NCI-H82 treated with DMSO at 0.1 percent for 48 hours (cell line): ENCODE measurements at regions not wholly inside any gene's neighbourhood (a gene's known extent, or its start where the extent isn't known, plus 50 kb on each side); places are given as distances from the start of the nearest gene placed in this dataset.

Experiments
- DNase-seq: peaks from one replicate; lab custom pipeline; 2025; ENCODE audit not compliant: unreplicated experiment; lab: John Stamatoyannopoulos, UW

- no peak for DNase-seq
These were observed 81.6 kb upstream of the ZC3H12C start for GRCh38 chr11:110011595-110011994.

GRCh38 chr11:110015695-110016094 is 77.5 kb upstream of the ZC3H12C start:
- no peak for DNase-seq

- no peak for DNase-seq
These were observed 73.5 kb upstream of the ZC3H12C start for GRCh38 chr11:110019675-110020074.

- no peak for DNase-seq
These were observed 70.6 kb upstream of the ZC3H12C start for GRCh38 chr11:110022548-110022947.

GRCh38 chr11:110023711-110024110 is 69.5 kb upstream of the ZC3H12C start:
- DNase-seq: no peak

- DNase-seq: no peak
These were observed 66.2 kb upstream of the ZC3H12C start for GRCh38 chr11:110026858-110027626.

- DNase-seq: no peak
These were observed 65.4 kb upstream of the ZC3H12C start for GRCh38 chr11:110027627-110028371.

GRCh38 chr11:110028921-110029320 is 64.3 kb upstream of the ZC3H12C start:
- DNase-seq: no peak

GRCh38 chr11:110029714-110030113 is 63.5 kb upstream of the ZC3H12C start:
- DNase-seq: no peak

GRCh38 chr11:110031171-110031570 is 62.0 kb upstream of the ZC3H12C start:
- no peak for DNase-seq

- no peak for DNase-seq
These were observed 60.9 kb upstream of the ZC3H12C start for GRCh38 chr11:110032259-110032658.

- no peak for DNase-seq
These were observed 60.1 kb upstream of the ZC3H12C start for GRCh38 chr11:110032957-110033570.

- no peak for DNase-seq
These were observed 58.4 kb upstream of the ZC3H12C start for GRCh38 chr11:110034806-110035205.

GRCh38 chr11:110035357-110035756 is 57.8 kb upstream of the ZC3H12C start:
- DNase-seq: no peak

GRCh38 chr11:110038201-110038600 is 55.0 kb upstream of the ZC3H12C start:
- DNase-seq: no peak
